Endometrium (tissue), 2 donors: ENCODE measurements at regions not wholly inside any gene's neighbourhood (a gene's known extent, or its start where the extent isn't known, plus 50 kb on each side); places are given as distances from the start of the nearest gene placed in this dataset.

ENCODE experiments used
- FAIRE-seq: peaks from 2 replicates; lab custom pipeline; 2012; peaks lifted over from hg19 to GRCh38; lab: Jason Lieb, UNC
- donor health status: control.
- donor health status: control.

DNA sequence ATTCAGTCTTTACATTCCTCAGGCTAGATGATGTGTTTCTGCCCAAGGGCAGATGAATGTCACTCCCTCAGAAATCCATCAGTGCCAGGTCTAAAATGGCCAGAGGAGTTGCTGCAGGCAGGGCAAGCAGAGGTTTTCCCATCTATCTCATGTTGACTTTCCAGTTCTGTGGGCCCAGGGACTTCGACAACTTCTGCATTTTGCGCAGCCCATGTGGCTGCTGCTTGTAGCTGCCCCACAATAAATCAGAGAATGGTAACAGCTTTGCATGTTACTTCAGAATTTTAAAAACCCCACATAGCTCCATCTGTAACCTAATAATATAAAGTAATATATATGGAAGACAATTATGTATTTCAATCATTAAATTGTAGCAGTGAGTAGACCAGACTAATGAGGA, 1367.7 kb upstream of the AGA start:
- no peak for FAIRE-seq

DNA sequence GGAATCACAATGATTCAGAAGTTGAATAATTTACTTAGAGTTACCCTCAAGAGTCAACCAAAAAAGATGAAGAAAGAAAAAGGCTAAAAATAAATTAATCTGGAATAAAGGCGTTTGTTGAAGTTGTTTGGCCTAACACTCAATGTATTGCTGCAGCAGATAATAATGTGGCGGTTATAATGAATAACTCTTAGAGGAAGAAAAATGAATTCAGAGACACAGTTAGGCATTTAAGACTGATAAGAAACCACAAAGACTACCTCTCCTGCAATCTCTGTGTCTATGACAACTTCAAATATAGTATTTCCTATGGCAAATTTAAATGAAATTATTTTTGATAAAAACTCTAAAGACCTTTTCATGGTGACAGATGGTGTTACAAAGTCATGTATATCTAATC, 1369.1 kb upstream of the AGA start:
- FAIRE-seq, result no peak

DNA sequence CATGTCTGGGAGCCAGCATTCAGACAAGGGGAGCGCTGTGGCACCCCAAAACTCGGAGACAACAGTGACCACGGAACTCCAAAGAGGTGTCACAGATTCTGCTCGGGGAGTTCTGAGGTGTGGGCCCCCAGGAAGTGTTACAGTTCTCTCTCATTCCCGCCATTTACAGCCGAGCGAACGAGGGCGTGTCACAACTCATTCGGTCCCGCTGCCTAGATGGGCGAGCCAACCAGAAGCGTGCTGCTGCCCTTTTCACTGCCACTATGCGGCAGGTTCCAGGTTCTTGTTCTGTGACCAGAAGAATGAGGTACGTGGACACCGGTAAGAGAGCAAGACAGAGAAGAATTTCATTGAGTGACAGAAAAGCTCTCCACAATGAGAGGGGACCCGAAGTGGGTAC, 1370.6 kb upstream of the AGA start:
- no peak for FAIRE-seq

DNA sequence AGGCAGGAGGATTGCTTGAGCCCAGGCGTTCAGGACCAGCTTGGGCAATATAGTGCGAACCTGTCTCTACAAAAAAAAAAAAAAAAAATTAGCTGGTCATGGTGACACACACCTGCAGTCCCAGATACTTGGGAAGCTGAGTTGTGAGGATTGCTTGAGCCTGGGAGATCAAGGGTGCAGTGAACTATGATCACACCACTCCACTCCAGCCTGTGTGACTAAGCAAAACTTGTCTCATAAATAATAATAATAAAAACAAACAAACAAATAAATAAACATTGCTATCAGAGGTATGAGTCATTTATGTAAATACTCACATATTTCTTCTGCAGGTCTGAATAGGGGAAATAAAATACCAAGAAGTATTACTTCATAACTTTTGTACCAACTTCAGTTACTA, 1372.7 kb upstream of the AGA start:
- no peak for FAIRE-seq

DNA sequence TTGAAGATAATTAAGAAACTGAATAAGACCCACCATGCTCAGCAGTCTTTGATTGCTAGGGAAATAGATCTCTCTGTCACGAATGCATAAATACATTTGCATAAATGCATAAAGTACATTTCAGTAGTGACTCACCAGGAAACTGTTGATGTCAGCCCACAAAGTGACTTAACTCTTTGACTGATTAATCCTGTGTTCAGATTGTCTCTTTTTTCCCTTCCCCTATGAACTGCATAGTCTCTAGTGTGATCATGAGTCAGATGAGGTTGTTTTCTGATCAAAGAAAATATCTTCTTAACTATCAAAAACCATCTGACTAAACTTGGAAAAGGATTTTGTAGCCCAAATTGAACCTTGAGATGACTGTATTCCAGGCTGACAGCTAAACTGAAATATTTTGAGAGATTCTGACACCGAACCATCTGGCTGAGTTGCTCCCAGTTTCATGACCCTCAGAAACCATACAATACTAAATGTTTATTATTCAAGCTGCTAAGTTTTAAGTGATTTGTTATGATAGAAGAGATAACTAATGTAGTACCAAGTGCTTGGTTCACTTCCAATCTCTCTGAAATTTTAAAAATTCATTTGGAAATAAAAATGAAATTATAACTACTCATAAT, 1381.5 kb upstream of the AGA start:
- FAIRE-seq, result no peak

DNA sequence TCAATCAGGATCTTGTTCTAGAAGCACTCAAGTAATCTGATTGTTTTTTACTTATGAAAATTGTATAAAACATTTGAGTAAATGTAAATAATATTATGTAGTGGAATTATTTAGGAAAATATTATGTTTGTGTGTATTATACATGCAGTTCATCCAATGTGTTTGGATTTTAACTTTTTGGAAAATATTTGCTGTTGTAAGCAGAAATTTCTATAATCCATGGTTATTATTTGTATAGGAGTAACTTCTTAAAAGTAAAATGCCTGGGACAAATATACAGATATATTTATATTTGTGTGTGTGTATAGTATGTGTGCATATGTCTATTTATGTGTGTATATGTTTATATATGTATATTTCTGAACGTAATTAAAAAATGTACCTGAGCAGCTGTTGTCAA, 1394.6 kb upstream of the AGA start:
- FAIRE-seq, result no peak

DNA sequence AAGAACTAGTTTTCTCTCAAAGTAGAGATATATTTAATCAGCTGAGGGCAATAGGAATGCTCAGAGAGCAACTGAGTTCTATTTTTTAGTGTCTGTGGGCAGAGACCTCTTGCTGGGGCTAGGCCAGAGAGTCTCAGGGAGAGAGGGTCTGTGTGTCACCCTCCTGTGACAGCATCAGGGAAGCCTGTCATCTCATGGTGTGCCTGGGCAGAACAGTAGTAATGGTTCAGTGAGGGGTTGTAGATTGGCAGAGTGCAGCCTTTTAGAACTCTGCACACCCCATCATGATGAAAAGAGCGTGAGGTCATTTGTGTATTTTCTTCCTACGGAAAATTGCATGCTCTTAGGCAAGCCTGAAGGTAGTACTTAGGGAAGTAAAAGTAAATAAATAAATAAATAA, 1396.5 kb upstream of the AGA start:
- FAIRE-seq, result no peak

DNA sequence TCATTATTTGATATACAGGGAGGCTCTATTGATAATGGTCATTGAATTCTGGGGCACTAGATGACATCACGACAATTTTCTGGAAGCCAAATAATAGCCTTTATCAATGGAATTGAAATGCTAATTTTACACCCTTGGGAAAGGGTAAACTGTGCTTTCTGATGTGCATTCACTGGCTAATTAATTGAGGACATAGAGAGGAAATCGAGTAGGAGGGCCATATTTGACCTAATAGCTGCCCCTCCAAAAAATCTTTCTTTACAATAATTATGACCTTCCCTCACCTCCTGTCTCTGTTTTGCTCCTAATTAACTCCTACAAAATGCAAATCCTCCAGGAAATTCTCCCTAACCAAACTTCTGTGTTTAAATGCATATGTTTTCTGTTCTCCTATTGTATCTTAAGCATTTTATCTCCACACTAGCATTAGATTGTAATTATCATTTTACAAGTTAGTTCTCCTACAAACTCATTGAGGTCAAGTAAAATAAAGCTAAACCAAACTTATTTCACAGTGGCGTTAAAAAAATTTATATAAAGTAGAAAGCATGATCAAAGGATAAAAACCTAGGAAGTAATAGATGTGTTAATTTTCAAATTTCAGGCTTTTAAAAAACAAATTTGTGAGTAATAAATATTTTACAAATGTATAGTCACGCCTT, 1414.0 kb upstream of the AGA start:
- no peak for FAIRE-seq

DNA sequence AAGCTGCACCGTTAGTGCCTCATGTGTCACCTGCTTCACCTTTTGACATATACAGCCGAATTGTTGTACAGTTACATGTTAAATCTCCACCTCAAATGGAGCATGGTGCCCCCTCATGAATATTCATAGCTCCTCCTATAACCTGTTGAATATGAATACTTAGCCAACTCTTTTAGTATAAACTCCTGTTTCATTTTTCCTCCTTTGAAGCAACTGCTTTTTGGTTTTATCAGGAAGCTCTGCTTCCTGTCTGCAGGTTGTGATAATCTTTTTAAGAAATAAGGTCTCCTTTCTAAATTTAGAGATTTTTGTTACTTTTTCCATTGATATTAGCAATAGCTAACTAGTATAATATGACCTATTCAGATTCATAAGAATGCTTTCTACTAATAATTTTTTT, 1429.2 kb upstream of the AGA start:
- FAIRE-seq, result no peak

DNA sequence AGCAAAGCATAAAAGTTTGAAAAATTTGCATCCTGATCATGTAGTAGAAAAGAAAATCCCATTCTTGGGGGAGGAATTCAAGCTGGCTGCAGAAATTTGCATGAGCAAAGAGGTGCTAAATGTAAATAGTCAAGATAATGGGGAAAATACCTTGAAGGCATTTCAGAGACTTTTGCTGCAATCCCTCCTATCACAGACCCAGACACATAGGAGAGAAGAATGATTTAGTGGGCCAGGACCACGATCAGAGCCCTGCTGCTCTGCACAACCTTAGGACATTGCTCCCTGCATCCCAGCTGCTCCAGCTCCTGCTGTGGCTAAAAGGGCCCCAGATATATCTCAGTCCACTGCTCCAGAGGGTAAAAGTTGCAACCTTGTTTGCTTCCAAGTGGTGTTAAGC, 1439.7 kb upstream of the AGA start:
- FAIRE-seq, result no peak

DNA sequence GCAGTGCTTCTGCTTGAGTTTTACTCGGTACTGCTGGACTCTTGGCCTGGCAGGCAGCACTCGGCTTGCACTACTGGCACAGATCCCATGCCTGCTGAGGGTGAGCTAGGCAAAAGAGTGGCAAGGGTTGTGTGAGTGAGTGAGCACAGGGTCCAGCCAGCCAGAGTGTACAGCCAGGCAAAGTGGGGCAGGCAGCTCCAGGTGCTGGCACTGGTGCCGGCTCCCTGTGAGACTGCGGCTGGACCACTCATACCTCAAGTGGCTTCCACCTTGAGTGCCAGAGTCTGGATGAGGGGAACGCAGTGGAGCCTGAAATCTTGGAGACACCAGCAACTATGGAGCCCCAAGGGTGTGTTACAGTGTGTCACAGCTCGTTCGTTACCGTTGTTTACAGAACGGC, 1451.9 kb upstream of the AGA start:
- FAIRE-seq, result no peak

DNA sequence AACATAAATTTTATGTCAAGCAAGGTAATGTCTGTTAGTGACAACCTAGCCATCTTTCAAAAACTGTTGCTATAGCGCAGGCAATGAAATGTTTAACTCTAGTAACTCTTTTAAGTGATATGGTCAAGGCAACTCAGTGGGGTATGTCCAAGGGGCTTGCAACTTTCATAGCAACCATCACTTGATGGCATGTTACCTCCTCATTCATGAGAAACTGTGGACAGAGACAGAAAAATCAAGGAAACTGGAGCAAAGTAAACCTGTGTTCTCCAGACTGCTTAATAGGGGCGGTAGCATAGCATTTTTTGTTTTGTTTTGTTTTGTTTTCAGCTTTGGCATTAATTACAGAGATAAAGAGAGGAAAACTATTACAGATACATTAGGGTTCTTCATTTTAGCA, 1456.8 kb upstream of the AGA start:
- no peak for FAIRE-seq

DNA sequence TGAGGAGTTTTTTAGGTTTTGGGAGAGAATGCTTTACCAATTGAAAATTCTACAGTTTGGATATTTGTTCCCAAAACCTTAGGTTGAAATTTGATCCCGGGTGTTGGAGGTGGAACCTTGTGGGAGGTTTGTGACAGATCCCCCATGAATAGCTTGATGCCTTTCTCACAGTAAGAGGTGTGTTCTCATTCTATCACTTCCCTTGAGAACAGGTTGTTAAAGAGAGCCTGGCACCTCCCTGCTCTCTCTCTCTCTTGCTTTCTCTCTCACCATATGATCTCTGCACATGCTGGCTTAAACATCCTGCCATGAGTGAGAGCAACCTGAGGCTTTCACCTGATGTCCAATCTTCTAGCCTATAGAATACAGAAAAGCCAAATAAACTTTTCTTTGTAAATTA, 1475.5 kb upstream of the AGA start:
- FAIRE-seq, result no peak

DNA sequence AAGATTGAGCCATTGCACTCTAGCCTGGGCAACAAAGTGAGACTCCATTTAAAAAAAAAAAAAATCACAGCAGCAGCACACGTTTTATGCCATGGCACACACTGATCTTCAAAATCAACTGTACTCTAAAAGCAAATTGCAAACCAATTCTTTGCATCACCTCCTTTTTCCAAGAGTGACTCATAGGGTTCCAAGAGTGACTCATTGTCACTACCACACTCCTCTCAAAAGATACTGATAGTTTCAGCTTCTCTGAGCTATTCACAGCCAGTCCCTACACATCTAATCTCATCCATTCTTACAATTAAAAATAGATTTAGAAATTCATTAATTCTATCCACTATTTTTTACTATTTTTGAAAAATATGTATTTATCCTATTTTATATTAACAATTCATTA, 1494.9 kb upstream of the AGA start:
- FAIRE-seq, result no peak

DNA sequence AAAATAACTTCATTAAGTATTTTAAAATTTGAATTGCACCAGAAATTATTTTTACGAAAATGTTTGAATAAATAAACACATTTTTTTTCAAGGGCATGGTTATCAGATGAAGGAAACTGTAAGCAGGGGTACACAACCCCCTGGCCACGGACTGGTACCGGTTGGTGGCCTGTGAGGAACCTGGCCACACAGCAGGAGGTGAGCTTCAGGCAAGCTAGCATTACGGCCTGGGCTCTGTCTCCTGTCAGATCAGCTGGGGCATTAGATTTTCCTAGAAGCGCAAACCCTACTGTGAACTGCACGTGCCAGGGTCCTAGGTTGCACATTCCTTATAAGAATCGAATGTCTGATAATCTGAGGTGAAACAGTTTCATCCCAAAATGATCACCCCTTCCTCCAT, 1499.7 kb upstream of the AGA start:
- no peak for FAIRE-seq

DNA sequence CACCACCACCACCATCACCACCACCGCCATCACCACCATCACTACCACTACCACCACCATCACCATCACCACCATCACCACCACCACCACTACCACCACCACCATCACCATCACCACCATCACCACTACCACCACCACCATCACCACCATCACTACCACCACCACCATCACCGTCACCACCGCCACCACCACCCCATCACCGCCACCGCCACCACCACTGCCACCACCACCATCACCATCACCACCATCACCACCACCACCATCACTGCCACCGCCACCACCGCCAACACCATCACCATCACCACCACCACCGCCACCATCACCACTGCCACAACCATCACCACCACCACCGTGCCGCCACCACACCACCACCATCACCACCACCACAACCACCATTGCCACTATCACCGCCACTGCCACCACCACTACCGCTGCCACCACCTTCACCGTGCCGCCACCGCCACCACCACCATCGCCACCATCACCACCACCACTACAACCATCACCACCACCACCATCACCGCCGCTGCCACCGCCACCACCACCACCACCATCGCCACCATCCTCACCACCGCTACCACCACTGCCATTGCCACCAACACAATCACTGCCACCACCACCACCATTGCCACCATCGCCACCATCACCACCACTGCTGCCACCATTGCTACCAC, 1511.3 kb upstream of the AGA start:
- no peak for FAIRE-seq

DNA sequence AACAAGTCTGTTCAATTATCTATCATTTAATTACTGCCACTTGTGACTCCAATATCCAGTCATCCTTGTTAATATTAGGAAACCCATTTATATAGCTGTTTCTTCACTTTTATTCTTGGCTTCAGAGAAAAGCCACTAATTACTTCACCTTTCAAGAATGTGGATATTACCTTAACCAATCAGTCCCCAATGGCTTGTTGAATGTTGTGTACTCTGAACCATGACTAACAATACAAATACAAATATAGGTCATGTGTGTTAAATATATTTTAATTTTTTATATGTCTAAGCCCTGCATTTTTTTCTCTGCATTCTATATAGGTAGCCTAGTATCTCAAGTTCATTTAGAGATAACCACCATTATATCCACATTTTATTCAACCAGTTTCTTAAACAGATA, 1513.4 kb upstream of the AGA start:
- no peak for FAIRE-seq

DNA sequence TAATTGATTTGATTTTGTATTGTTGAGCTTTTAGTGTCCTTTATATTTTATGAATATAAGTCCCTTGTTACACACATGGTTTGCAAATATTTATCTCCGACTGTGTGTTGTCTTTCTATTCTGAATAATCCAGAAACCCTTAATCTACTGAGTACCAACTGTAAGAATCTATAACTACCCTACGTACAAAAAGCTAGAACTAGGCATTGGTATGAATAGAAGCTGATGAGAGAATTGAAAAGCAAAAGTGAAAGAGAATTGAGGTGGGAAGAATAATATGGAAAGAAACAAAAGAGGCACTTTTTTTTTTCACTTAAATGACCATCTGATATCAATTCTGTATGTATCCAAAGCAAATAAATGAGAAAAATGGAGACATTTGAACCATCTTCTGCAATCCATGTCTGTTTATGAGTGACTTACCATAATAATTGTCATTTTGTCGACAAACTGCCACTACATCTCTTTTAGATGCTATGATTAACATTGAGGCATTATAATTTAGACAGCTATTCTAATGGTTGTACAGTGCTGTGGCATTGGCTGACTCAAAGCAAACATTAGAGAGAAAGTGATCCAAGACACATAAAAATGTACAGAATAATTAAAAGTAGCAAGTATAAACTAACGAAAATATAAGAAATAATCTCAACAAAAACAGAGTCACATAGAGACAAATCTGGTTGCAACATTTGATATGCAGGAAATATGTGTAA, 1516.6 kb upstream of the AGA start:
- FAIRE-seq, result no peak

DNA sequence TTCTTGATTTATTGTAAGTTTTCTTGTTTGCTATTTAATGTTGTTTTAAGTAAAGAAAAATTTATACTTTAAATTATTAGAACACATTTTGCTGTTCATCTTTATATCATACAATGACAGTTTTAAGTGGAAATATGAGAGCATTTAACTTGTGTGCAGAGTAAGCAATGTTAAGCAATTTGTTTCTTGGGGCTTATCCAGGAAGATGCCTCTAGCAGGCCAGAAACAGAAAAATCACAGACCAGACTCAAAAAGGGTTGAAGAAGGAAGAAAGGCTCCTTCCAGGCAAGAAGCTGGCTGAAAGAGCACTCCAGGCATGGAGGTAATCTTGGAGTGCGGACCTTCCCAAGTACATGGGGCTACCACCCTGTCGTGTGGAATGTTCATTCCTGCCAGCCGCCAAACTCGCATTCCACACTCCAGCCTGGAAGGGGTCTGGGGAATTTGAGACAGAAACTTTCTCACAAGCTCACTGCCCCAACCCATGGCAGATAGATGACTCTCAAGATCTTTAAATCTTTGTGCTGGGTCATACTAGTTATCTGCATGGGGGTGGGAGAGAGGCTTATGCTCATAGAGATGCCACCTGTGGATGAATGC, 1521.3 kb upstream of the AGA start:
- FAIRE-seq, result peak; percentile 69

DNA sequence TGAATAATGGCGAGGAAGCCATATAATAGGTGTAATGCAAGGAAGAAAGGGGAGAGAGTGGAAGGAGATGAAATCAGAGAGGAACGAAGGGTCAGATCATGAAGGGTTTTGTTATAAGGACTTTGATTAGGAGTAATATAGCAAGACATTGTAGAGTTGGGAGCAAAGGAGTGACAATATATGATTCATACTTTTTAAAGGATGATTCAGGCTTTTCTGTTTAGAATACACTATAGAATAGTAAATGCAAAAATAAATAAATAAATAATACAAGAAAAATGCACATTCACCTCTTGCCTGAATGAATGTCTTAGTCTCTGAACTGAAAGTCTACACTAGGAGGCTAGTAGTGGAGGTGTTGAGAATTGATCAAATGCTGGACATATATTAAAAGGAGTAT, 1524.4 kb upstream of the AGA start:
- no peak for FAIRE-seq

DNA sequence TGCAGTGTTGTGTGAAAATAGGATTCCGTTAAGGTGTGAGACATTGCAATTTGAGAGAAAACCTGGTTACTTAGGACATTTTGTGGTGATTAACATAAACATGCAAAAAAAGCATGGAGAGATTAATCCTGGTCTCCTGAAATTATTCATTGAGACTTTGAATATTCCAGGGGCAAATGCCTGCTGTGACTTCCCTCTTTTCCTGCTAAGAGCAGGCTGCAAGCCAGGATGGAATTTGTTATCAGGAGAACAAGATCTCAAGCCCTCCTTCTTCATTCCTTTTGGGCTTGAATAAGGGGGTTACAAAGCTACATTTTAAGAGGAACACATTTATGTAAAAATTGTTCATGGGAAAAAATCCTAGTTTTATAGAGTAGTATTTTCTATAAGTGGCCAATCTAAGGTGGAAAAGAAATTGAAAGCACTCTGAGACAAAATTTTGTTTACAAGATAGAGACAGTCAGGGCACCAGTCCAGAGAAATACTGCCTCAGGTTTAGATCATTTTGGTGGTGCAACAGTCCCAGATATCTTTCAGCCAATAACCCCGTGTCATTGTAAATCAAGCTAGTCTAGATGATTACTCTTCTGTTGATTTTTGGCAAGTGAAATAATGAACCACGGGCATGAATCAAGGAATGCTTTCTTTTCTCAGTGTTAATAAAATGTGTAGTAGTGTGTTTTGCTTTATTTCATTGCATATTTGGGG, 1528.3 kb upstream of the AGA start:
- no peak for FAIRE-seq

DNA sequence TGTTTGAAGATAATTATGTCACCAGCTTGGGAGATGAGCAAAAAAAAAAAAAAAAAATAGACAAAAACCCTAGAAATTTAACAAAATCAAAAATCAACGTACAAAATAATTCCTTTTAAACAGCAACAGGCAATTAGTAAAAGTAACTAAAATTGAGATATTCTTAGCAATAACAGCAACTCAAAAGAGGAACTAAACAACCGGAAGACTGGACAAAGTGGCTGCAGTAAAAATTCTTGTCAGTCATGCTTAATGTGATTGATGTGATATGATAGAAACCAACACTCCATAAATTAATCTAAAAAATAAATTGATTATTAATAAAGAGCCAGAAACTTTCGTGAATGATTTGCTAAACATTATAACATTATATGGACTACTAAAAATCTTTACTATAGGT, 1534.6 kb upstream of the AGA start:
- FAIRE-seq, result no peak
